Right atrium auricular region (tissue), 2 donors: ENCODE measurements at regions not wholly inside any gene's neighbourhood (a gene's known extent, or its start where the extent isn't known, plus 50 kb on each side); places are given as distances from the start of the nearest gene placed in this dataset.

Source experiments
- DNase-seq: peaks from one replicate; pipeline ENCODE4 v3.0.0-alpha.2; 2019; ENCODE audit warnings: low spot score
- H3K27ac ChIP-seq, 2 donors: fragments of 200-600 bp; sonication (generic); 1 replicate in 1 of 2; 2 replicates in 1 of 2; pipeline ENCODE4 v1.5.1; 2016 to 2019
- H3K27me3 ChIP-seq, 2 donors: fragments of 200-600 bp; sonication (generic); one replicate each; pipeline versions ENCODE4 v1.5.1 to v1.6.0; 2017 to 2019
- H3K36me3 ChIP-seq: fragments of 200-600 bp; sonication (generic); one replicate; pipeline ENCODE4 v1.5.1; 2016
- H3K4me1 ChIP-seq, 2 donors: fragments of 200-600 bp; sonication (generic); one replicate each; pipeline versions ENCODE4 v1.5.1 to v1.6.0; 2017 to 2019
- H3K4me3 ChIP-seq, 2 donors: fragments of 200-600 bp; sonication (generic); 1 replicate in 1 of 2; 2 replicates in 1 of 2; pipeline ENCODE4 v1.5.1; 2017 to 2019; ENCODE audit warnings: mild to moderate bottlenecking in 1 of 2, moderate library complexity in 1 of 2
- H3K9me3 ChIP-seq, 2 donors: fragments of 200-600 bp; sonication (generic); one replicate each; pipeline ENCODE4 v1.5.1; 2019
- TF ChIP-seq, protein P1 (sequence below), 2 donors: fragments of 200-600 bp; sonication (generic); IDR thresholded peaks; one replicate each; pipeline ENCODE4 v1.5.1; 2019; ENCODE audit warnings: antibody characterized with exemption in 2 of 2

DNA sequence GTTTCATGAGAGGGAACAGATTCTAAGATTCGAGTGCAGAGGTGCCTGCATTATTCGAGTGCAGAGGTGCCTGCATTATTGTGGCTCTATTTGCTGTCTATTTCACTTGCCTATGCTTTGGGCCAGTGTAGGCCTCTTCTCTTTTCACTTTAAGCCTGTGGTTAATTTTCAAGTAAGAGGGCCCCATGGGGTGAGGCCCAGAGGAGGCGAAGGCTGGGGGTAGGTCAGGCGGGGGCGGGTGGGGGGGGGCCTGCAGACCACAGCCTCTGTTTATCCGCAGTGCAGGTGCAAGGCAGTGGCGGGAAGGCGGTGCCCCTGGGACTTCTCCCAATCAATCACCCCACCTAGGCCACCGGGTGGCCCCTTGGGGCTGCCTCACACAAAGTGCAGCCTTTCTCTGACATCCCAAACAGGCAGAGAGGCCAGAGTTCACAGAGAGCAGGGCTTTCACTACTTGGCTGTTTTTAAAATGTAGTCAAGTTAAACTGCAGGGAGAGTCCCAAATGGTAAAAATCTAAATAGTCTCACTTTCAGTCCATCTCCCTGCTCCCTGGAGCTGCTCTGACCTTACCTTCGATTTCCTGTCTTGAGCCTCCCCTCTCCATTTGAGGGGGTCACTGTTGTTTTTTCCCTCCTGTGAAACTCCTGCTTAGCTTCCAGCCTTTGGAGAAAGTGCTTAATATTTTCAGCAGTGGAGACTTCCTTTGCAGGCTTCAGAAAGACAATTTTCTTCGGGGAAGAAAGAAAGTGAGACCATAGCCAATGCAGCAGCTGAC, 249.0 kb downstream of the DLEU7 start:
- no peaks in the 10 kb centered on the region for H3K36me3 ChIP-seq
- no peak overlapping the region for H3K4me3 ChIP-seq
- TF ChIP-seq, protein P1, sequence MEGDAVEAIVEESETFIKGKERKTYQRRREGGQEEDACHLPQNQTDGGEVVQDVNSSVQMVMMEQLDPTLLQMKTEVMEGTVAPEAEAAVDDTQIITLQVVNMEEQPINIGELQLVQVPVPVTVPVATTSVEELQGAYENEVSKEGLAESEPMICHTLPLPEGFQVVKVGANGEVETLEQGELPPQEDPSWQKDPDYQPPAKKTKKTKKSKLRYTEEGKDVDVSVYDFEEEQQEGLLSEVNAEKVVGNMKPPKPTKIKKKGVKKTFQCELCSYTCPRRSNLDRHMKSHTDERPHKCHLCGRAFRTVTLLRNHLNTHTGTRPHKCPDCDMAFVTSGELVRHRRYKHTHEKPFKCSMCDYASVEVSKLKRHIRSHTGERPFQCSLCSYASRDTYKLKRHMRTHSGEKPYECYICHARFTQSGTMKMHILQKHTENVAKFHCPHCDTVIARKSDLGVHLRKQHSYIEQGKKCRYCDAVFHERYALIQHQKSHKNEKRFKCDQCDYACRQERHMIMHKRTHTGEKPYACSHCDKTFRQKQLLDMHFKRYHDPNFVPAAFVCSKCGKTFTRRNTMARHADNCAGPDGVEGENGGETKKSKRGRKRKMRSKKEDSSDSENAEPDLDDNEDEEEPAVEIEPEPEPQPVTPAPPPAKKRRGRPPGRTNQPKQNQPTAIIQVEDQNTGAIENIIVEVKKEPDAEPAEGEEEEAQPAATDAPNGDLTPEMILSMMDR (IDR thresholded peaks at IDR 0.05), result no peak
- peaks cover 0 to 22% of the 10 kb centered on the region in 2 donors for H3K4me1 ChIP-seq
- no peak overlapping the region for H3K27ac ChIP-seq
- no peaks in the 10 kb centered on the region for H3K27me3 ChIP-seq
- DNase-seq, result no peak
- no peaks in the 10 kb centered on the region for H3K9me3 ChIP-seq

DNA sequence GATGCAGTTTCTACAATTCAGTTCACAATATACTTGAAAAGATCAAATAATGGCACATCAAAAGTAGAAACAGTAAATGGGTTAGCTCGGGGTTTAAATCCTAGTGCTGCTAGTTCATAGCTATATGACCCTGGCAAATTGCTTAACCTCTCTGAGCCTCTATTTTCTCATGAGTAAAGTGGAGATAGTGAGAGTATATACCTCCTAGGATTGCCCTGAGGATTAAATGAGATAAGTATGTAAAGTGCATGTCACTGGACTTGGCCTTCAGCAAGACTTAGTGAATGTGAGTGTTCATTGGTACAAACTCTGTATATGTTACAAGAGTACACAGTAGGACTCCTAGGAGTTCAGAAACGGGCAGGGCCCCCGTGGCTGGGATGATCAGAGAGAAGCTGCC, 248.3 kb downstream of the DLEU7 start:
- Histone ChIP-seq H3K27me3 (no peaks in the 10 kb centered on the region), H3K27ac (no peak overlapping the region), H3K9me3 (no peaks in the 10 kb centered on the region), H3K4me1 (peaks cover 0 to 22% of the 10 kb centered on the region in 2 donors), H3K36me3 (no peaks in the 10 kb centered on the region), H3K4me3 (no peak overlapping the region)
- TF ChIP-seq, protein P1 (IDR thresholded peaks at IDR 0.05), result no peak
- DNase-seq, result no peak

DNA sequence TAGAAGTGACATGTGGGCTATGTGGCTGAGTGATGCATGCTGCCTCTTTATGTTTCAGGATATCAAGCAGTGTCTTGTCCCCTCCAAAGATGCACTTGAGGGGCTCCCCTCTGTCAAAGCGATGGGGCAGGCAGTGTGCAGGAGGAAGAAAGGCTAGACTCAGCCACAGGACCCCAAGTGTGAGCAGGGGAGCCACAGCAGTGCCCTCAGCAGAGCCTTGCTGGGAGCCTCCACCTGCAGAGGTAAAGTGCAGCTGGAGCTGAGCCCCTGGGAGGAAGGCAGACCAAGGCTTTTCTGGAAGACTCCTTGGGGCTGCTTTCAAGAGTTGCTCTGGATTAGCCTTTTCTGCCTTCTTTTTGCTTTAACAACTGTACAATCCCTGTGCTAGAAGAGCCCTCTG, 247.3 kb downstream of the DLEU7 start:
- H3K27ac ChIP-seq, result no peak overlapping the region
- no peaks in the 10 kb centered on the region for H3K9me3 ChIP-seq
- TF ChIP-seq, protein P1 (IDR thresholded peaks at IDR 0.05), result no peak
- H3K27me3 ChIP-seq, result no peaks in the 10 kb centered on the region
- no peak for DNase-seq
- H3K4me3 ChIP-seq, result no peak overlapping the region
- peaks cover 0 to 22% of the 10 kb centered on the region in 2 donors for H3K4me1 ChIP-seq
- no peaks in the 10 kb centered on the region for H3K36me3 ChIP-seq

DNA sequence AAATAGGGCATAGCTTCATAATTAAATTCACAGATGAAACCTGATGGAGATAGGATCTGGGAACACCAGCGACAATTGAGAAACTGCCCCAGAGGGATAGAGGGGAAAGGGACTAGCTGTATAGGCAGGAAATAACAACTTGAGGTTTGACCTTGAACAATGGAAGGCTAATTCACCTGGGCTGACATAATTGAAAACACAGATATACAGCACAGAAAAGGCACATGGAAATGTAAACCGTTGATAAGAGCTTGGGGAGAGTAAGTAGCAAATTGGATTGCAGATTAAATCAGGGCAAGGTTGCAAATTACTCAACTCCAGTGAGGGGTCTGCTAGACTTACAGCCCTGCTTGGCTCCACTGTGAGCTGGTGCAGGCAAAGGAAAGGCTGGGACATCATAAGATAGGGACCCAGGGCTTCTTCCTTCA, 246.7 kb downstream of the DLEU7 start:
- TF ChIP-seq, protein P1 (IDR thresholded peaks at IDR 0.05), result no peak
- H3K4me1 ChIP-seq, result peaks cover 0 to 22% of the 10 kb centered on the region in 2 donors
- no peak for DNase-seq
- no peaks in the 10 kb centered on the region for H3K27me3 ChIP-seq
- H3K4me3 ChIP-seq, result no peak overlapping the region
- H3K27ac ChIP-seq, result no peak overlapping the region
- no peaks in the 10 kb centered on the region for H3K36me3 ChIP-seq
- H3K9me3 ChIP-seq, result no peaks in the 10 kb centered on the region

DNA sequence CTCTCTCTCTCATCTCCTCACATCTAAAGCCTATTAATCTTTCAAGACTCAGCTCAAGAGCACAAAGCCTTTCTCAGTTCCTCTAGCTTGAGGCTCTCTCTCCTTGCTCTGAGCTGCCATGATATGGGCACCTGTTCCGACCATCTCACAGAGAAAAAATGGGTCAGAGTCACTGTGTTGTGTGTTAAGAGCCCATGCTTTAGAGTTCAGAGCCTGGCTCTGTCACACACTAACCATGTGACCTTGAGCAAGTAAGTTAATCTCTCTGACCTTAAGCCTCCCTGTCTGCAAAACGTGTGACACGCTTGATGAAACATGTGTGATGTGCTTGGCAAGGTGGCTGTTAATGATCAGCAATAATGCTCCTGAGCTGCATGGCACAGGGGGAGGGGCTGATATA, 245.2 kb downstream of the DLEU7 start:
- TF ChIP-seq, protein P1 (IDR thresholded peaks at IDR 0.05), result no peak
- no peak overlapping the region for H3K4me3 ChIP-seq
- peaks cover 0 to 22% of the 10 kb centered on the region in 2 donors for H3K4me1 ChIP-seq
- H3K9me3 ChIP-seq, result no peaks in the 10 kb centered on the region
- no peaks in the 10 kb centered on the region for H3K36me3 ChIP-seq
- no peaks in the 10 kb centered on the region for H3K27me3 ChIP-seq
- DNase-seq, result no peak
- no peak overlapping the region for H3K27ac ChIP-seq

DNA sequence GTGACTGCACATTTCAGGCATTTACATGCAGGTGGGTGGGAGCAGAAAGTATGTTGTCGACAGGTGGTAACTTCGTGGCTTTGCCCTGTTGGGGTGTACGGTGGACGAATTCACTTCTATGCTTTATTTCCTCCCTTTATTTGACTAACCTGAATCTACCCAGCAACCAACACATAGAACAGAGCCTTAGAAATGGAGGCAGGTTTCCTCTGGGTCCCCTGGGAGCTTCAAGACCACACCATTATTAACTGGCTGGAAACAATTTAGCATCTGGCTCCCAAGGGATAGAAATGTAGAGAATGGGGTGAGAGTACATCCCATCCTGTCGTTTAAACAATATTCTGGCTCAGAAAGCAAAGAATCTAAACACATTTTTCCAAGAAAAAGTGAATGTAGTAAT, 244.4 kb downstream of the DLEU7 start:
- no peak overlapping the region for H3K27ac ChIP-seq
- H3K27me3 ChIP-seq, result no peaks in the 10 kb centered on the region
- H3K4me1 ChIP-seq, result peaks cover 0 to 22% of the 10 kb centered on the region in 2 donors
- H3K9me3 ChIP-seq, result no peaks in the 10 kb centered on the region
- no peak for DNase-seq
- no peaks in the 10 kb centered on the region for H3K36me3 ChIP-seq
- H3K4me3 ChIP-seq, result no peak overlapping the region
- TF ChIP-seq, protein P1 (IDR thresholded peaks at IDR 0.05), result no peak
